ENCODE measurements at regions not wholly inside any gene's neighbourhood (a gene's known extent, or its start where the extent isn't known, plus 50 kb on each side); places are given as distances from the start of the nearest gene placed in this dataset.

GRCh38 chr4:10816571-10816970 is 132.0 kb upstream of the CLNK start:
- TF ChIP-seq, protein P1, sequence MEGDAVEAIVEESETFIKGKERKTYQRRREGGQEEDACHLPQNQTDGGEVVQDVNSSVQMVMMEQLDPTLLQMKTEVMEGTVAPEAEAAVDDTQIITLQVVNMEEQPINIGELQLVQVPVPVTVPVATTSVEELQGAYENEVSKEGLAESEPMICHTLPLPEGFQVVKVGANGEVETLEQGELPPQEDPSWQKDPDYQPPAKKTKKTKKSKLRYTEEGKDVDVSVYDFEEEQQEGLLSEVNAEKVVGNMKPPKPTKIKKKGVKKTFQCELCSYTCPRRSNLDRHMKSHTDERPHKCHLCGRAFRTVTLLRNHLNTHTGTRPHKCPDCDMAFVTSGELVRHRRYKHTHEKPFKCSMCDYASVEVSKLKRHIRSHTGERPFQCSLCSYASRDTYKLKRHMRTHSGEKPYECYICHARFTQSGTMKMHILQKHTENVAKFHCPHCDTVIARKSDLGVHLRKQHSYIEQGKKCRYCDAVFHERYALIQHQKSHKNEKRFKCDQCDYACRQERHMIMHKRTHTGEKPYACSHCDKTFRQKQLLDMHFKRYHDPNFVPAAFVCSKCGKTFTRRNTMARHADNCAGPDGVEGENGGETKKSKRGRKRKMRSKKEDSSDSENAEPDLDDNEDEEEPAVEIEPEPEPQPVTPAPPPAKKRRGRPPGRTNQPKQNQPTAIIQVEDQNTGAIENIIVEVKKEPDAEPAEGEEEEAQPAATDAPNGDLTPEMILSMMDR (conservative IDR thresholded peaks at IDR 0.05; ENCODE audit: low read depth, low read length): no peak
- TF ChIP-seq EZH2 (IDR thresholded peaks at IDR 0.05; ENCODE audit: borderline replicate concordance, low read depth, low read length, poor library complexity, severe bottlenecking): no peak

Data from A673 (cell line).